ENCODE measurements at regions not wholly inside any gene's neighbourhood (a gene's known extent, or its start where the extent isn't known, plus 50 kb on each side); places are given as distances from the start of the nearest gene placed in this dataset.
A peak's percentile ranks its signal among the peaks of the same experiment; 100 is the strongest.

DNA sequence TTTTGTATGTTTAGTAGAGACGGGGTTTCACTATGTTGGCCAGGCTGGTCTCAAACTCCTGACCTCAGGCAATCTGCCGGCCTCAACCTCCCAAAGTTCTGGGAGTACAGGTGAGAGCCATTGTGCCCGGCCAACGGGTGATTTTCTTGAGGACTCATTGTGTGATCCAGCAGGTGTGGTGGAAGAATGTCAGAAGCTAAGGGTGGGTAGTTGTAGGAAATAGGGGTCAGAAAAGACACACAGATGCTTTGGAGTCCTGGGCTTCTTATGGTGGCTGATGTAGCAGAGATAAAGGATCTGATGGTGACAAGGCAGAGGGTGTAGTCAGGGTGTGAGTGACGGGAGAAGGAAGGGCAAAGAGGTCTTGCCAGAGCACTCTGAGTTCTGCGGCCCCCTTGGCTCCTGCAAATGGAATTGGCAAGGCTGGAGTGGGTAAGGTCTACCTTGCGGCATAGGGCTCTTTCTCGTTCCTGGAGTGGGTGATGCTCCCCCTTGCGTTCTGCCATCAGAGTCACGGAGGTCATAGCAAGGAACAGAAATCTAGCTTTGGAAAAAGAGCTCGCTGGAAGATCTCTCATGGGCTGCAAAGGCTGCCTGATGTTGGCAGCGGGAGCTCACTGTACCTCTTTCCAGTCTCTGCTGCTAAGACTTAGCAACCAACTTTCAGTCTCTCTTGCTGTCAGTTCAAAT, 97.2 kb downstream of the SREK1 start:
- Histone ChIP-seq H3K36me3 (ENCODE audit: control insufficient read depth in 2 of 4, insufficient read depth in 4 of 4, low read length in 3 of 4) (no peaks in the 10 kb centered on the region), H3K4ac (replicated peaks; ENCODE audit: insufficient read length, low read depth, low read length) (no peak overlapping the region), H3K27ac (ENCODE audit: low read depth, low read length) (no peak overlapping the region), H2BK20ac (ENCODE audit: low read length) (no peak overlapping the region), H2BK15ac (ENCODE audit: low read length) (no peak overlapping the region), H3K56ac (replicated peaks; ENCODE audit: insufficient read length, low read depth, low read length) (no peak overlapping the region), H3K18ac (ENCODE audit: extremely low read depth, low read length) (no peak overlapping the region), H3K4me3 (ENCODE audit: extremely low read depth in 1 of 4, insufficient read depth in 2 of 4, low read depth in 3 of 4, low read length in 4 of 4) (no peak overlapping the region), H3K27me3 (replicated peaks in 1 of 4; ENCODE audit: control insufficient read depth in 3 of 4, extremely low read depth in 1 of 4, insufficient read depth in 3 of 4, low read length in 3 of 4) (no peaks in the 10 kb centered on the region), H3K23me2 (ENCODE audit: low read depth, low read length) (peaks cover 4% of the 10 kb centered on the region; the same call in 1 of the 2 replicates), H3K4me1 (replicated peaks in 1 of 4; ENCODE audit: control insufficient read depth in 3 of 4, insufficient read depth in 4 of 4, low read length in 3 of 4) (no peaks in the 10 kb centered on the region), H3K79me2 (ENCODE audit: control insufficient read depth in 1 of 2, insufficient read depth in 2 of 2, low read length in 2 of 2) (no peaks in the 10 kb centered on the region), H3K23ac (ENCODE audit: insufficient read length) (no peak overlapping the region), H3K9me3 (ENCODE audit: insufficient read depth in 2 of 2, low read depth in 1 of 2, low read length in 1 of 2) (no peaks in the 10 kb centered on the region), H3K9ac (replicated peaks in 1 of 4; ENCODE audit: extremely low read depth in 1 of 4, low read depth in 3 of 4, low read length in 3 of 4) (no peak overlapping the region), H4K91ac (replicated peaks; ENCODE audit: insufficient read length, low read length) (no peak overlapping the region), H3K79me1 (ENCODE audit: low read depth, low read length) (no peaks in the 10 kb centered on the region), H4K20me1 (replicated peaks in 1 of 2; ENCODE audit: control insufficient read depth in 1 of 2, insufficient read depth in 2 of 2, low read length in 2 of 2) (no peaks in the 10 kb centered on the region), H3K4me2 (ENCODE audit: insufficient read depth in 1 of 2, low read depth in 2 of 2, low read length in 2 of 2) (no peak overlapping the region), H4K8ac (ENCODE audit: extremely low read depth, insufficient read depth, low read length) (peak overlapping the region; percentile 17; the same call in 1 of the 2 replicates), H3K14ac (ENCODE audit: insufficient read length) (no peak overlapping the region), H2BK12ac (ENCODE audit: low read depth, low read length) (no peak overlapping the region), H2AK5ac (ENCODE audit: low read depth, low read length) (no peak overlapping the region), H2BK5ac (ENCODE audit: low read depth, low read length) (no peak overlapping the region), H2BK120ac (replicated peaks; ENCODE audit: low read depth, low read length) (no peak overlapping the region), H4K5ac (ENCODE audit: insufficient read length, low read depth, low read length) (no peak overlapping the region), H2AFZ (ENCODE audit: low read length) (no peak overlapping the region)
- 88% methylated on average over 12 of the region's 12 CpGs; no CpG with 5 or more reads in 1 of the 2 experiments for WGBS, 2 experiments (ENCODE audit: extremely low coverage in 1 of 2, insufficient coverage in 1 of 2, insufficient read length in 1 of 2, insufficient replicate concordance in 2 of 2, low coverage in 1 of 2, low lambda C conversion rate in 2 of 2, missing lambda C conversion rate in 1 of 2)
- DNase-seq (ENCODE audit: low read depth in 1 of 2, low spot score in 2 of 2): no peak
- FAIRE-seq: no peak
- POLR2A ChIA-PET (ENCODE audit: partially characterized antibody): no interaction called here
- CTCF ChIA-PET (ENCODE audit: partially characterized antibody): interaction anchor here (0.7 to 1.4 kb wide), 5 partner anchors 9 to 528 kb away, joined by 3 to 5 read pairs (median 3); no protein-coding TSS in a partner anchor
- TF ChIP-seq TAF1 (IDR thresholded peaks at IDR 0.05; ENCODE audit: low read depth, low read length) (no peak), TBP (IDR thresholded peaks at IDR 0.05; ENCODE audit: low read depth, low read length) (no peak), KDM4A (IDR thresholded peaks at IDR 0.05; ENCODE audit: low read depth, low read length, severe bottlenecking) (no peak), RAD21 (IDR thresholded peaks at IDR 0.05 in 1 of 2, conservative IDR thresholded peaks at IDR 0.05 in 1 of 2; ENCODE audit: low read depth in 2 of 2, low read length in 2 of 2) (no peak), BACH1 (IDR thresholded peaks at IDR 0.05; ENCODE audit: low read length) (no peak), SP1 (IDR thresholded peaks at IDR 0.05; ENCODE audit: low read depth, low read length) (no peak), BRCA1 (IDR thresholded peaks at IDR 0.05; ENCODE audit: low read depth, low read length) (no peak), FOSL1 (IDR thresholded peaks at IDR 0.05; ENCODE audit: insufficient read depth, low read depth, low read length) (no peak), HDAC6 (IDR thresholded peaks at IDR 0.05; ENCODE audit: low read depth, low read length) (no peak), EZH2 (IDR thresholded peaks at IDR 0.05; ENCODE audit: low read depth, low read length, severe bottlenecking) (no peak), YY1 (IDR thresholded peaks at IDR 0.05; ENCODE audit: low read depth, low read length) (no peak), CREB1 (IDR thresholded peaks at IDR 0.05) (no peak), POLR2AphosphoS5 (IDR thresholded peaks at IDR 0.05; ENCODE audit: low read depth, low read length) (no peak)
- TF ChIP-seq, protein P1, sequence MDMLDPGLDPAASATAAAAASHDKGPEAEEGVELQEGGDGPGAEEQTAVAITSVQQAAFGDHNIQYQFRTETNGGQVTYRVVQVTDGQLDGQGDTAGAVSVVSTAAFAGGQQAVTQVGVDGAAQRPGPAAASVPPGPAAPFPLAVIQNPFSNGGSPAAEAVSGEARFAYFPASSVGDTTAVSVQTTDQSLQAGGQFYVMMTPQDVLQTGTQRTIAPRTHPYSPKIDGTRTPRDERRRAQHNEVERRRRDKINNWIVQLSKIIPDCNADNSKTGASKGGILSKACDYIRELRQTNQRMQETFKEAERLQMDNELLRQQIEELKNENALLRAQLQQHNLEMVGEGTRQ (IDR thresholded peaks at IDR 0.05; ENCODE audit: low read length): no peak
